HG02759 (cell line): ENCODE measurements at regions not wholly inside any gene's neighbourhood (a gene's known extent, or its start where the extent isn't known, plus 50 kb on each side); places are given as distances from the start of the nearest gene placed in this dataset.

Experiments used
- ATAC-seq: cut with Tn5 transposase; IDR thresholded peaks from one replicate; pipeline ENCODE4 v1.9.1; 2021; ENCODE audit warnings: mild to moderate bottlenecking, moderate library complexity; ENCODE audit not compliant: unreplicated experiment

- no peak for ATAC-seq
Measured at GRCh38 chr4:167645358-167645757, 411.1 kb upstream of the SPOCK3 start.

GRCh38 chr4:167652267-167652666, 418.0 kb upstream of the SPOCK3 start:
- no peak for ATAC-seq

GRCh38 chr4:167688660-167689142, 403.6 kb upstream of the ANXA10 start:
- no peak for ATAC-seq

GRCh38 chr4:167702391-167702790, 389.9 kb upstream of the ANXA10 start:
- no peak for ATAC-seq

- no peak for ATAC-seq
Measured at GRCh38 chr4:167711517-167711916, 380.8 kb upstream of the ANXA10 start.

- no peak for ATAC-seq
Measured at GRCh38 chr4:167713756-167714155, 378.6 kb upstream of the ANXA10 start.

GRCh38 chr4:167715176-167715575, 377.2 kb upstream of the ANXA10 start:
- ATAC-seq = no peak

GRCh38 chr4:167717495-167717894, 374.8 kb upstream of the ANXA10 start:
- ATAC-seq = no peak

GRCh38 chr4:167721617-167722486, 370.5 kb upstream of the ANXA10 start:
- ATAC-seq = no peak

GRCh38 chr4:167722487-167722808, 369.9 kb upstream of the ANXA10 start:
- no peak for ATAC-seq

- no peak for ATAC-seq
Measured at GRCh38 chr4:167724941-167725340, 367.4 kb upstream of the ANXA10 start.

GRCh38 chr4:167730769-167731168, 361.6 kb upstream of the ANXA10 start:
- ATAC-seq = no peak

GRCh38 chr4:167745024-167745687, 347.2 kb upstream of the ANXA10 start:
- no peak for ATAC-seq

GRCh38 chr4:167767281-167767680, 325.1 kb upstream of the ANXA10 start:
- ATAC-seq = no peak

GRCh38 chr4:167774646-167775045, 317.7 kb upstream of the ANXA10 start:
- no peak for ATAC-seq

GRCh38 chr4:167775375-167775774, 317.0 kb upstream of the ANXA10 start:
- no peak for ATAC-seq

- ATAC-seq = no peak
Measured at GRCh38 chr4:167779280-167779679, 313.1 kb upstream of the ANXA10 start.

- ATAC-seq = no peak
Measured at GRCh38 chr4:167779864-167780263, 312.5 kb upstream of the ANXA10 start.

GRCh38 chr4:167784826-167785225, 307.5 kb upstream of the ANXA10 start:
- ATAC-seq = no peak

GRCh38 chr4:167785523-167785922, 306.8 kb upstream of the ANXA10 start:
- ATAC-seq = no peak

GRCh38 chr4:167786504-167786903, 305.8 kb upstream of the ANXA10 start:
- ATAC-seq = no peak

- ATAC-seq = no peak
Measured at GRCh38 chr4:167787231-167787630, 305.1 kb upstream of the ANXA10 start.
